ENCODE measurements at regions not wholly inside any gene's neighbourhood (a gene's known extent, or its start where the extent isn't known, plus 50 kb on each side); places are given as distances from the start of the nearest gene placed in this dataset.

- no peaks in the 10 kb centered on the region for H3K9me3 ChIP-seq
- no peak overlapping the region for H3K27ac ChIP-seq
- H3K36me3 ChIP-seq = no peaks in the 10 kb centered on the region
- no peak for TF ChIP-seq CTCF (IDR thresholded peaks at IDR 0.05)
- DNase-seq = peak in 1 of 2 donors; percentile 7
- H3K27me3 ChIP-seq = peaks cover 0 to 20% of the 10 kb centered on the region in 2 donors
- intact Hi-C loops (cut with DNase I; ENCODE audit: low total_unique reads) = no loop called here
- no peak overlapping the region for H3K4me3 ChIP-seq
- H3K4me1 ChIP-seq = no peaks in the 10 kb centered on the region
Measured at GRCh38 chr3:13142552-13143380, 69.5 kb upstream of the IQSEC1 start.

- no peak for TF ChIP-seq CTCF (IDR thresholded peaks at IDR 0.05)
- peak; percentile 10 to 47 for DNase-seq
- Histone ChIP-seq H3K27me3 (peaks cover 0 to 20% of the 10 kb centered on the region in 2 donors), H3K9me3 (no peaks in the 10 kb centered on the region), H3K4me1 (no peaks in the 10 kb centered on the region), H3K4me3 (no peak overlapping the region), H3K27ac (no peak overlapping the region), H3K36me3 (no peaks in the 10 kb centered on the region)
- intact Hi-C loops (cut with DNase I; ENCODE audit: low total_unique reads) = no loop called here
Measured at GRCh38 chr3:13141991-13142412, 68.8 kb upstream of the IQSEC1 start.

DNA sequence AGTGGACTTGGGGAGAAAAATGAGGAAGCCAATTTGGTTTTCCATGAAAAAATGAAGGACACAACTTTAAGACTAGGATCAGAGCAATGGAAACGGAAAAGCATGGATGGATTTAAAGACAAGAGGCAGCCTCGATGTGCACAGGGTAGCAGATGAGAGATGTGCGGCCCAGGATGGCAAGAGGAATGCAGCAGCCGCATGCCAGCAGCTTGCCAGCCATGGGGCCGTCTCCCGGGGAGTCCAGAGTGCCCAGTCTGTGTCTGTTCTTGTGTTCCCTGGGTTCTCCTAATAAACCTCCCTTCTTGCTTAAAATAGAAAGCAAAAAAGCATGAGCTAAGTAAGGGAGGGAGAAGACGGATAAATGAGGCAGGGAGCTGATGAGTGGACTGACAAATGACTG is 68.0 kb upstream of the IQSEC1 start:
- DNase-seq = peak in 1 of 2 donors; percentile 9

DNA sequence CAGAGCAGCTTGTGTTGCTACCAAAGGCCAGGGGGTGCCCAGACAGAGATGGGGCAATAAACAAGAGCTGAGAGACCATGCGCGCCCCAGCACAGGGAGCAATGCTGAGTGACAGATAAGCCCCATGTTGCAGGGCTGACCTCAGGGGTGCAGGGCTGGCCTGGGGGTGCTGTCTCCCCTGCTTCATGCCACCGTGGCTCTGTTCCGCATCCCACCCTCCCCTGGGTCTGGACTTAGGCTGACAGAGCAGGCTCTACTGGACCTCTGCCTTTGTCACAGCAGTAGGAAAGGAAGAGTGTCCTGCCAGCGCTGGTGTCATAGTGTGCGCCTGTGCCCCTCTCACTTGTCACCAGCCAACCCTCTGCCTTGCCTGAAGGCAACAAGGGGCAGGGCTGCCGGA is 67.4 kb upstream of the IQSEC1 start:
- intact Hi-C loops (cut with DNase I; ENCODE audit: low total_unique reads) = no loop called here
- no peak overlapping the region for H3K27ac ChIP-seq

More for the DNA sequence above, 68.0 kb upstream of the IQSEC1 start:
- no peaks in the 10 kb centered on the region for H3K9me3 ChIP-seq
- intact Hi-C loops (cut with DNase I; ENCODE audit: low total_unique reads) = no loop called here
- H3K36me3 ChIP-seq = no peaks in the 10 kb centered on the region
- no peak for TF ChIP-seq CTCF (IDR thresholded peaks at IDR 0.05)
- H3K4me1 ChIP-seq = no peaks in the 10 kb centered on the region
- H3K27ac ChIP-seq = no peak overlapping the region
- H3K4me3 ChIP-seq = no peak overlapping the region
- peaks cover 0 to 20% of the 10 kb centered on the region in 2 donors for H3K27me3 ChIP-seq

DNA sequence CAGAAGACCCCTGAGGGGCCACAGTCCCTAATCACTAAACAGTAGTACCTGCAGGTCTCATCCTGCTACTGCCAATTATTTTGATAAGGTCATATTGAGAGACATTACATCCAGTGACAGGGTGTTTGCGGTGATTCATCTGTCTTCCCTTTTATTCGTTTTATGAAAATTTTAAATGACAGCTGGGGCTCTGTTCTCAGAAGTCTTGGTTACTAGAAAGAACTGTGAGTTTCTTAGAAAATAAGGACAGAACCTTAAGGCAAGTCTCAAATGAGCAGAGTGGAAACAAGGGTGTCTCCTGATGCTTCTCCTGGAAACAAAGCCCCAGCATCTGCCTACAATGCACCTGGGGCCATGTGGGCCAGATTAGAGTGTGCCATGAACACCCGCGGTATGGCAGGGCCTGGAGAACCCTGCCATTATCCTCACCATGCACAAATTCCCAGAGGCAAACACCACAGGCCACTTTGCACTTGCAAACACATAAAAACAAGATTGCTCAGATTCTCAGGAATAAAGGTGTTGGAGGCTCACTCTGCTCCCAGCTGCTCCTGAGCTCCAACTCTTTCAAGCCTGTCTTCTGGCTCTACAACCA is 66.3 kb upstream of the IQSEC1 start:
- peak in 1 of 2 donors; percentile 3 for DNase-seq
- H3K27me3 ChIP-seq = peaks cover 0 to 27% of the 10 kb centered on the region in 2 donors
- no peaks in the 10 kb centered on the region for H3K36me3 ChIP-seq
- no peaks in the 10 kb centered on the region for H3K4me1 ChIP-seq
- TF ChIP-seq CTCF (IDR thresholded peaks at IDR 0.05) = no peak
- H3K9me3 ChIP-seq = no peaks in the 10 kb centered on the region
- H3K4me3 ChIP-seq = no peak overlapping the region
- H3K27ac ChIP-seq = no peak overlapping the region
- intact Hi-C loops (cut with DNase I; ENCODE audit: low total_unique reads) = no loop called here

More for the DNA sequence above, 67.4 kb upstream of the IQSEC1 start:
- DNase-seq = peak; percentile 10 to 54
- TF ChIP-seq CTCF (IDR thresholded peaks at IDR 0.05) = no peak
- Histone ChIP-seq H3K27me3 (peaks cover 0 to 19% of the 10 kb centered on the region in 2 donors), H3K36me3 (no peaks in the 10 kb centered on the region), H3K4me1 (no peaks in the 10 kb centered on the region), H3K9me3 (no peaks in the 10 kb centered on the region), H3K4me3 (no peak overlapping the region)

Data from tibial artery (tissue), 4 donors.